Naive B cell (primary cell): ENCODE measurements at regions not wholly inside any gene's neighbourhood (a gene's known extent, or its start where the extent isn't known, plus 50 kb on each side); places are given as distances from the start of the nearest gene placed in this dataset.

Experiments used
- ATAC-seq, 2 donors: fragments of 150-1000 bp; cut with Tn5 transposase; 2 replicates each; pipeline ENCODE4 v1.10.0; 2021; ENCODE audit warnings: low read depth in 2 of 2, mild to moderate bottlenecking in 2 of 2, moderate library complexity in 2 of 2
- DNase-seq: peaks from one replicate; pipeline ENCODE4 v3.0.0; 2022
- H3K27ac Mint-ChIP-seq, 6 donors: one replicate each; pipeline ENCODE4 v1.8.0; 2020 to 2022; ENCODE audit warnings: mild to moderate bottlenecking in 6 of 6, mixed read lengths in 6 of 6, moderate library complexity in 5 of 6, inconsistent platforms in 2 of 6
- H3K27me3 Mint-ChIP-seq, 3 donors: one replicate each; pipeline ENCODE4 v1.8.0; 2021 to 2022; ENCODE audit warnings: mixed read lengths in 3 of 3, mild to moderate bottlenecking in 1 of 3
- H3K36me3 Mint-ChIP-seq, 2 donors: one replicate each; pipeline ENCODE4 v1.8.0; 2020 to 2022; ENCODE audit warnings: mixed read lengths in 2 of 2, inconsistent platforms in 1 of 2, mild to moderate bottlenecking in 1 of 2
- H3K4me1 Mint-ChIP-seq, 3 donors: one replicate each; pipeline ENCODE4 v1.8.0; 2020 to 2022; ENCODE audit warnings: mixed read lengths in 3 of 3, inconsistent platforms in 1 of 3, mild to moderate bottlenecking in 1 of 3, moderate library complexity in 1 of 3
- H3K4me3 Mint-ChIP-seq, 8 donors: one replicate each; pipeline ENCODE4 v1.8.0; 2020 to 2022; ENCODE audit warnings: mild to moderate bottlenecking in 8 of 8, mixed read lengths in 8 of 8, moderate library complexity in 8 of 8, inconsistent platforms in 2 of 8
- H3K9me3 Mint-ChIP-seq, 7 donors: one replicate each; pipeline ENCODE4 v1.8.0; 2020 to 2022; ENCODE audit warnings: mixed read lengths in 7 of 7, mild to moderate bottlenecking in 5 of 7, inconsistent platforms in 2 of 7, moderate library complexity in 1 of 7

GRCh38 chr5:7955476-7955875 lies 86.5 kb downstream of the MTRR start:
- H3K4me3 Mint-ChIP-seq: no peak overlapping the region
- no peak overlapping the region for H3K27ac Mint-ChIP-seq
- peaks cover 0 to 5% (median 3%) of the 10 kb centered on the region in 3 donors for H3K4me1 Mint-ChIP-seq
- DNase-seq (no peak), ATAC-seq (no peak)
- no peaks in the 10 kb centered on the region for H3K36me3 Mint-ChIP-seq
- H3K9me3 Mint-ChIP-seq: peaks cover 0 to 7% (median 4%) of the 10 kb centered on the region in 7 donors
- peaks cover 0 to 3% (median 0%) of the 10 kb centered on the region in 3 donors for H3K27me3 Mint-ChIP-seq

DNA sequence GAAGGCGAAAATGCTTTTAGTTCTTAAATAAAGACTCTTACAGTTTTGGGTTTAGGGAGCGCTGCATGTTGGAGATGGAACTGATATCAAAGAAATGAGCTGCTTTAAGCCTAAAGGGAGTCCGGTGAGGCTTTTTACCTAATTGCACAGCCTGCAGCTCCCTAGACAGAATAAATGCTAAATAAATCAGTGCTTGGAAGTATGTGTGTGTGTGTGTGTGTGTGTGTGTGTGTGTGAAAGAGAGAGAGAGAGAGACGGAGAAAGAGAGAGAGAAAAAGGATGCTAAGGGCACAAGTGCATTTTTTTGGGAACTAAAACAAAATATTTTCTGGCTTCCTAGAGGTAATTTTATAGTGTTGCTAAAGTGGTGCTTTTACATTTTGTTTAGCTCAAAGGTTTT lies 88.4 kb downstream of the MTRR start:
- H3K27ac Mint-ChIP-seq: no peak overlapping the region

GRCh38 chr5:7960142-7960541 lies 91.2 kb downstream of the MTRR start:
- peaks cover 0 to 5% (median 3%) of the 10 kb centered on the region in 3 donors for H3K4me1 Mint-ChIP-seq

More for the DNA sequence above, 88.4 kb downstream of the MTRR start:
- no peaks in the 10 kb centered on the region for H3K36me3 Mint-ChIP-seq
- H3K4me1 Mint-ChIP-seq: peaks cover 0 to 5% (median 3%) of the 10 kb centered on the region in 3 donors
- no peaks in the 10 kb centered on the region for H3K27me3 Mint-ChIP-seq
- ATAC-seq (no peak), DNase-seq (no peak)
- peaks cover 0 to 4% (median 2%) of the 10 kb centered on the region in 7 donors for H3K9me3 Mint-ChIP-seq
- no peak overlapping the region for H3K4me3 Mint-ChIP-seq

GRCh38 chr5:7961540-7961939 lies 92.6 kb downstream of the MTRR start:
- Mint-ChIP-seq H3K36me3 (no peaks in the 10 kb centered on the region), H3K4me1 (peaks cover 0 to 5% (median 3%) of the 10 kb centered on the region in 3 donors), H3K9me3 (peaks cover 0 to 7% (median 0%) of the 10 kb centered on the region in 7 donors), H3K27ac (no peak overlapping the region), H3K27me3 (peaks cover 0 to 8% (median under 1%) of the 10 kb centered on the region in 3 donors), H3K4me3 (no peak overlapping the region)
- DNase-seq (no peak), ATAC-seq (no peak)

More at GRCh38 chr5:7960142-7960541, 91.2 kb downstream of the MTRR start:
- no peak for DNase-seq
- Mint-ChIP-seq H3K9me3 (peaks cover 0 to 7% (median 3%) of the 10 kb centered on the region in 7 donors), H3K27ac (no peak overlapping the region), H3K36me3 (no peaks in the 10 kb centered on the region), H3K27me3 (peaks cover 0 to 8% (median 0%) of the 10 kb centered on the region in 3 donors), H3K4me3 (no peak overlapping the region)
- no peak for ATAC-seq

GRCh38 chr5:7970816-7971215 lies 101.9 kb downstream of the MTRR start:
- no peaks in the 10 kb centered on the region for H3K36me3 Mint-ChIP-seq
- H3K27ac Mint-ChIP-seq: peak overlapping the region; percentile 3 to 88 (median 22)
- peak overlapping the region in 5 of 8 donors; percentile 9 to 44 (median 28) for H3K4me3 Mint-ChIP-seq
- DNase-seq (peak; percentile 19), ATAC-seq (peak; percentile 67 to 72)
- H3K4me1 Mint-ChIP-seq: peaks cover 10 to 21% (median 15%) of the 10 kb centered on the region in 3 donors
- peaks cover 0 to 9% (median 5%) of the 10 kb centered on the region in 3 donors for H3K27me3 Mint-ChIP-seq
- peaks cover 2 to 9% (median 6%) of the 10 kb centered on the region in 7 donors for H3K9me3 Mint-ChIP-seq

DNA sequence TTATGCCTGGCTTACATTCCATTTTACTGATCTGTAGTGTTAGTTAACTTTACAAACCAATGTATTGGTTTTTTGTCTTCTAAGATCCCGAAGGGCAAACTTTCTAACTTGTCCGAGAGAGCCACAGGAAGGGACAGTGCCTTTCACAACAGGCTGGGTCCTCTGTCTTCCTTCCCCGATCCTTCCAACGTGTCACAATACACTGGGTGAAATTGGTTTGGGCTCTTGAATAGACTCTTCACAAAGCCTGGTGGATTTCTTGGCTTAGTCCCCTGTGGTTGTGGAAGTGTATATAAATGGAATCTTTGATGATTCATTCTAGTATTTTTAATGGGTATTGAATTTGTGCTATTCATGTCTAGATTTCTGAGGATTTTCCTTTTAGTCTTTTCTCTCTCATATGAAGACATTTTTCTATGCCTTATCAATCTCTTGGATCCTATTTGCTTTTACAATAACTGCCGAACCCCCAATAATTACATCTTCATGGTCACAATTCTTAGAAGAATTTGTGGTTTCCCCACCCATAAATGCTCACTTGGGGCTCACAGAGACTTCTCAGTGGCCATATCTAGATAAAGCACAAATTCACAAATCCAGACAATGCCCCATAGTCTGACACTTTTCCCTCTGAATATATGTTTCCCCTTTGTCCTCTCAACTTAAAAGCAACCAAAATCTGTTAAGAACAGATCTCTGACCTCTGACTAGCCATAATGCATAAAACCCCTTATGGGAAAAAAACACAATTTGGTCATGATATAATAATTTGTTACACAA lies 107.7 kb downstream of the MTRR start:
- DNase-seq: no peak
- Mint-ChIP-seq H3K36me3 (no peaks in the 10 kb centered on the region), H3K4me1 (peaks cover under 1 to 10% (median 7%) of the 10 kb centered on the region in 3 donors), H3K27me3 (peaks cover 0 to 15% (median 14%) of the 10 kb centered on the region in 3 donors), H3K27ac (no peak overlapping the region), H3K9me3 (peaks cover 2 to 12% (median 5%) of the 10 kb centered on the region in 7 donors), H3K4me3 (no peak overlapping the region)
- no peak for ATAC-seq

GRCh38 chr5:7978114-7978513 lies 109.2 kb downstream of the MTRR start:
- Mint-ChIP-seq H3K27ac (no peak overlapping the region), H3K9me3 (peaks cover 0 to 12% (median 3%) of the 10 kb centered on the region in 7 donors), H3K4me1 (peaks cover 0 to 5% (median 3%) of the 10 kb centered on the region in 3 donors), H3K36me3 (no peaks in the 10 kb centered on the region), H3K4me3 (no peak overlapping the region), H3K27me3 (peaks cover 0 to 15% (median 14%) of the 10 kb centered on the region in 3 donors)
- DNase-seq (no peak), ATAC-seq (no peak)

DNA sequence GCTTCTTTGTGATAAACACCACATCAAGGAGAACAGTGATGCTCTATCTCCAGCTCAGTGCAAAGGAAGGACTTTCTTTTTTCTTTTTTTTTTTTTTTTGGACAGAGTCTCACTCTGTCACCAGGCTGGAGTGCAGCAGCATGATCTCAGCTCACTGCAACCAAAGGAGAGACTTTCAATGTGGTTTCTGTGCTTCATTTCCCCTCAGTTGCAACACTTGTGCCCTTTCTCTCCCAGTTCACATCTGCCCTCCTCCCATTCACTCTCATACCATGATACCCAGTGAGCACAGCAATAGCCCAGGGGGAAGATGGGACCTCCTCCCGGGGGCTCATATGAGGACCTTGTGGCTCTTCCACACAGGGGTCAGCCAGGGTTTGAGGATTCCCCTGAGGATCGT lies 110.0 kb downstream of the MTRR start:
- Mint-ChIP-seq H3K9me3 (peaks cover 0 to 12% (median 2%) of the 10 kb centered on the region in 7 donors), H3K4me1 (peaks cover 0 to 5% (median 2%) of the 10 kb centered on the region in 3 donors), H3K4me3 (no peak overlapping the region), H3K27me3 (peaks cover 0 to 16% (median 14%) of the 10 kb centered on the region in 3 donors), H3K27ac (no peak overlapping the region), H3K36me3 (no peaks in the 10 kb centered on the region)
- ATAC-seq: no peak
- DNase-seq: no peak

- no peaks in the 10 kb centered on the region for H3K36me3 Mint-ChIP-seq
Measured at GRCh38 chr5:7980881-7981280, 111.9 kb downstream of the MTRR start.

GRCh38 chr5:7983433-7983832 lies 114.5 kb downstream of the MTRR start:
- DNase-seq (no peak), ATAC-seq (no peak)
- Mint-ChIP-seq H3K4me1 (peaks cover 0 to 5% (median 0%) of the 10 kb centered on the region in 3 donors), H3K27me3 (peaks cover 0 to 7% (median 6%) of the 10 kb centered on the region in 3 donors), H3K27ac (no peak overlapping the region), H3K4me3 (no peak overlapping the region), H3K36me3 (no peaks in the 10 kb centered on the region), H3K9me3 (peaks cover 0 to 5% (median 0%) of the 10 kb centered on the region in 7 donors)

More at GRCh38 chr5:7980881-7981280, 111.9 kb downstream of the MTRR start:
- ATAC-seq: no peak
- H3K9me3 Mint-ChIP-seq: peaks cover 0 to 8% (median 2%) of the 10 kb centered on the region in 7 donors
- H3K4me3 Mint-ChIP-seq: no peak overlapping the region
- H3K27ac Mint-ChIP-seq: no peak overlapping the region
- DNase-seq: no peak
- H3K27me3 Mint-ChIP-seq: peaks cover 0 to 19% (median 14%) of the 10 kb centered on the region in 3 donors
- peaks cover 0 to 5% (median 0%) of the 10 kb centered on the region in 3 donors for H3K4me1 Mint-ChIP-seq

- Mint-ChIP-seq H3K27ac (no peak overlapping the region), H3K36me3 (no peaks in the 10 kb centered on the region), H3K9me3 (peaks cover 0 to 8% (median 2%) of the 10 kb centered on the region in 7 donors), H3K4me1 (peaks cover 0 to 5% (median 3%) of the 10 kb centered on the region in 3 donors), H3K27me3 (peaks cover 0 to 14% (median 9%) of the 10 kb centered on the region in 3 donors), H3K4me3 (no peak overlapping the region)
- DNase-seq: no peak
- ATAC-seq: no peak
Measured at GRCh38 chr5:7991125-7991821, 122.3 kb downstream of the MTRR start.

DNA sequence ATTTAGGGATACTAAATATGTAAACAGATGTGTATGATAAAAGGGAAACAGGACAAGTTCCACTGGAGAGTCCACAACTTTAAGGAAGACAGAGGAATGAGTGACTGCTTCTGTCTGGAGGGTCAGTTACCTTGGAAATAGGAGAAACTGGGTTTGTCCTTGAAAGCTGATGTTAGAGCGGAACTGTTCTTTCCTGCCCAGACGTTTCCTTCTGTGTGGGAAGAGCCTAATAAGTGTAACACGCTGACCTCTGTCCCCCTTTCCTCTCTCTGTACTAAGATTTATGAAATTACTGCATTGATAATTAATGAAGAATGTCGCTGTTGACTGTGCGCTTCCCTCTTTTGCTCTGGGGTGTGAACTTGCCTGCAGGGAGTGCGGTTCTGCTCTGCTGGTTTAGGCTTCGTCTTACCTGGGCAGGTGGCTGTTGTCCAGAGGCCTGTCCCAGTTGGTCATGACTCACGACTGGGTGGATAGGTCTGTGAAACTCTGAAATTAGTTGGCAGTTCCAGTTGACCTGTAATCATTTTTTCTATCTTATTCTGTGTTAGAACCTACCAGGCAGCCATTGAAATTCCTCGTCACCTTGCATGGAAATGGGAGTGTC lies 126.8 kb downstream of the MTRR start:
- H3K9me3 Mint-ChIP-seq: peaks cover 0 to 9% (median 4%) of the 10 kb centered on the region in 7 donors
- H3K4me3 Mint-ChIP-seq: no peak overlapping the region
- no peak for ATAC-seq
- H3K4me1 Mint-ChIP-seq: peaks cover 0 to 5% (median 3%) of the 10 kb centered on the region in 3 donors
- H3K36me3 Mint-ChIP-seq: no peaks in the 10 kb centered on the region
- no peak for DNase-seq
- H3K27me3 Mint-ChIP-seq: peaks cover 0 to 8% (median 5%) of the 10 kb centered on the region in 3 donors
- no peak overlapping the region for H3K27ac Mint-ChIP-seq

GRCh38 chr5:8005416-8005815 lies 136.5 kb downstream of the MTRR start:
- peak overlapping the region in 1 of 6 donors; percentile 7 for H3K27ac Mint-ChIP-seq
- peaks cover 0 to 4% (median 0%) of the 10 kb centered on the region in 3 donors for H3K27me3 Mint-ChIP-seq
- DNase-seq (no peak), ATAC-seq (no peak)
- H3K36me3 Mint-ChIP-seq: peaks cover 4 to 12% of the 10 kb centered on the region in 2 donors
- peaks cover 0 to 4% (median 0%) of the 10 kb centered on the region in 3 donors for H3K4me1 Mint-ChIP-seq
- H3K4me3 Mint-ChIP-seq: peak overlapping the region in 1 of 8 donors; percentile 4
- peaks cover 8 to 29% (median 16%) of the 10 kb centered on the region in 7 donors for H3K9me3 Mint-ChIP-seq
